HG02763 (cell line): ENCODE measurements at regions not wholly inside any gene's neighbourhood (a gene's known extent, or its start where the extent isn't known, plus 50 kb on each side); places are given as distances from the start of the nearest gene placed in this dataset.

ENCODE experiments used
- ATAC-seq: cut with Tn5 transposase; IDR thresholded peaks from one replicate; pipeline ENCODE4 v1.9.1; 2021; ENCODE audit warnings: mild to moderate bottlenecking, moderate library complexity; ENCODE audit not compliant: unreplicated experiment

DNA sequence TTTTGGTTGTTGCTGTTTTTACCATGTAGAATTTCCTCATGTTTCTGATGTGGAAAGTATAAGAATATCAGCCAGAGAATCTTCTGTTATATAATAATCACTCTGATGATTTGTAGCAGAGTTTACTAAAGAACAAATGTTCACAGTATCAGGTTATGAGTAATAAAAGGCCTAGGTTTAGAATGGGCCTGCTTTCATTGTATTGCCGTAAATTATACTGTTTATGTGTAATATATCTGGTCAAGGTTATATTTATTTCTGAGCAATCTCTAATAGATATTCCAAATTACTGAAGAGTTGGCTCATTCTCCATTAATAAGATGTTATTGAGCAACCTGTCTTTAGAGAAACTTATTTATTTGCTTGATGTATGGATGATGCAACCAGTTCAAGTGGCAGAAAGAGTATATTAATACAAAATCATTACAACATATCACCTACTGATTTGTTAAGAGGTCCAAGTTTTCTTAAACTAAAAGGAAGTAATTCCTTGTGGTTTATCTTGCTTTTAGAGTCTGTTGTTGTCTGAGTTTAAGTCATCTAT lies 649.4 kb upstream of the CXADR start:
- ATAC-seq, result no peak

DNA sequence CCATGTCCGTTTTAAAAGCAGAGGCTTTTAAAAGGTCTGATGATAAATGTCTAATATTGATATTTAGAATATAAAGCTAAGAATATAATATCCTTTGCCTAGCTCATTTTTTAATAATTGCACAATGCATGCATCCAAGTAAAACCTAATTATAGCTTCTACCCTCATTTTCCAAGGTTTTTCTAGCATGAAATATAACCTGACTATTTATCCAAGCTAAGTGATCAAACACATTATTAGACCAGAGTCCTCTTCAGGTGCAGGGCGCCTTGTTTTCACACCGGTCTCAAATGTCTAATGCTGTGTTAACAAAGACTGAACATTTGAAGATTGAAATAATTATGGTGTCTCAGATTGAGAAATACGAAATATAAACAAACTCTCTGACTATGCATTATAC lies 648.9 kb upstream of the CXADR start:
- ATAC-seq, result no peak

DNA sequence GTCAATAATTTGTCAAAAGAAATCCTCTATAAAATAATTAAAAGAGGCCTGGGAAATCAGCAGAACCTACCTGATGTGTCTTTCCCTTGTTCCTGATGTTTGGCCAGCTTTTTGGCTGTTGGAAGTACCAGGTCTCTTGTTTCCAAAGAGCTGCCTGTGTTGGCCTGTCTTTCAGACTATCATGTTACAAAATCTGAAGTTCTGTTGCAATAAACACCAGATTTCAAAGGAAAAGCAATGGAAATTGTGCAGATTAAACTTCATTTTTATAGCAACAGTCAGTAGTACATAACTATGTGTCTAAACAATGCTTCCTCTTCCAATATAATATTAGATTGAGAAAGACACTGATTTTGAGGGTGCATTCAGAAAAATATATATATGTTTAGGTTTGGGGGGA lies 647.2 kb upstream of the CXADR start:
- ATAC-seq, result no peak

DNA sequence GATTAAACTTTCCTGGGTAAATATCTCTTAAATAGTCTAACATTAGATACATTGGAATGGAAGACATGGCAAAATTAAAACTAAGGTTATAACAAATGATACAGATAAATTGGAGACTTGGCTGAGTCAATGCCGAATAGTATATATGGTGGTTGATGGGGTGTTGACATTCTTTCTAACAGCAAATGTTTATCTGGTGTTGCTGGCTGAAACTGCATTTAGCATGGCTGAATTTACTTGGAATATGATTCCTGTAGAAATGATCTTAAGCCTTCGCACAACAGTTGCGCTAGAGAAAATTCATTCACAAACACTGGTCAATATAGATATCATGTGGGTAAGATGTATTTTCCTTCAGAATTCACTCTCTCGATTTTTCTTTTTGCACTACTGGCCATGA lies 646.0 kb upstream of the CXADR start:
- ATAC-seq, result no peak

DNA sequence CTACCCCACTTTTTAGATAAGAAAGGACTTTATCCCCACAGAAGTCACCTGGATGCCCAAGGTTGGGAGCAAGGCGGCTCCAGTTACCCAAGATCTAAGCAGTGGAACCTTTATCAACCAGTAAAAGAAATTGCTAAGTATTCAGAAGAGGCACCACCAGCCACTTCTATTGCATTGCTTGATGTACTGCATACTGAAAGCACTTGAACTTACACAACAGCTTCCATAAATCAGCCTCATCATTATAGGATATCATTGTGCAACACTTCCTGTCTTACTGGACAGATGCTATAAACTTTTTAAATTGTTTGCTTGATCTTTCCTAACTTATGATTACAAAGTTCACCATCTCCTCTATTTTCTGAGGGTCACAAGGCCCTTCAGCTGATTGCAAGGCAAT lies 642.7 kb upstream of the CXADR start:
- no peak for ATAC-seq

DNA sequence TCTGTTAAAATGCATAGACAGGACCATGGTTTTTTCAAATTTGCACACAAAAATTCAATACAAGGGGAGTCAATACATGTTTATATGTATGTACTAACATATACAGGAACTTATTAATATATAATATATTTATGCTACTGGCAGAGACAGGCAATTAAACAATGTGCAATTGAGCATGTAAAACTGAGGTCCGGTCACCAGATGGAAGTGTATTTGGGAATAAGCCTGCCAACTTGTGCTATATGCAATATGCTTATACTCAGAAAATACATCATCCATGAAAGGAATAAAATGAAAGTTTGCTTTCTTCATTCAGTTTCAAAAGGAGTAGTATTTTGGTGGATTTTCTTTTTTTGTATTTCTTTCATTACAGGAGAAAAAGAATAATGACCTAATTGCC lies 640.2 kb upstream of the CXADR start:
- ATAC-seq, result no peak

DNA sequence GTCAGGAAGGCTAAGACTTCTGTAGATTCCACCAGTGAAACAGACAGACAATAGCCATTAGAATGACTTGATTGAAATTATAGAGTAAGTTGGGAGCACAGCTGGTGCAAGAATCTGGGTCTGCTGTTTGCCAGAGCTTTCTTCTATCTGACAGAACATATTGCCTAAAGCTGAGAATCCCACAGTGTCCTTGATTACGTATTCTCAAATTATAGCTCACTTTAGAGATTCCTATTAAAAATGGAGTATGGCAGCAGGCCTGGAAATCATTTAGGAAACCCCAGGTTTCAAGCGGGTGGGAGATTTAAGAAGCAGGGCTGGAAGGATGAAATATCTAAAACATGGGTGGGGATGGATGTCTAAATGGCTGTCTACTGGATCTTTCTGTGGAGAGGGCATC lies 639.7 kb upstream of the CXADR start:
- no peak for ATAC-seq

DNA sequence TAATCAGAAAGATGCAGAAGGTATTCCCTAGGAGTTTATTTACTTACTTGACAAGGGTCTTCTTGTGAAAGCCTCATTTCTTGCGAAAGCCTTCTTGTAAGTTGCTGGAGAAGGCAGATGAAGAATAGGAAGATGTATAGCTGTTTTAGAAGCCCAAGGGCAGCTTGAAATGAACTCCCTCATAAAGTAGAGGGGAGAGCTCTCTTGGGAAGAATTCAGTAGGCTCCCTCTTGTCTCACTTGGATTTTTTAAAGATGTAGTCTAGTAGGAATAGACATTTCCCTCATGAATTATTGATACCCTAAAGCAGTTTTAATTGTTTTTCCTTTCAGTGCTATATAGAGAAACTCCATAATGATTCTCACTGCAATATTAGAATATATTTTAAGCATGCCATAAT lies 639.2 kb upstream of the CXADR start:
- no peak for ATAC-seq

DNA sequence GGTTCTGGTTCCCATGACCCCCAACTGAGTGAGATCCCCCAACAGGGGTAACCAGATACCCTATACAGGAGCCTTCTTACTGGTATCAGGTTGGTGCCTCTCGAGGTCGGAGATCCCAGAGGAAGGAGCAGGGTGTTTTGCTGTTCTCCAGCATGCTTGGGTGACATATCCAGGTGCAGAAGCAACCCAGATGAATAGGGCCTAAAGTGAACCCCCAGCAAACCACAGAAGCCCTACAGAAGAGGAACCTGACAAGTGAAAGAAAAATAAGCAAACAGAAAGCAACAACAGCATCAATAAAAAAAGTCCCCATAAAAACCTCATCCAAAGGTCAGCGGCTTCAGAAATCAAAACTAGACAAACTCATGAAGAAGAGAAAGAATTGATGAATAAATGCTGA lies 633.4 kb upstream of the CXADR start:
- ATAC-seq, result no peak

DNA sequence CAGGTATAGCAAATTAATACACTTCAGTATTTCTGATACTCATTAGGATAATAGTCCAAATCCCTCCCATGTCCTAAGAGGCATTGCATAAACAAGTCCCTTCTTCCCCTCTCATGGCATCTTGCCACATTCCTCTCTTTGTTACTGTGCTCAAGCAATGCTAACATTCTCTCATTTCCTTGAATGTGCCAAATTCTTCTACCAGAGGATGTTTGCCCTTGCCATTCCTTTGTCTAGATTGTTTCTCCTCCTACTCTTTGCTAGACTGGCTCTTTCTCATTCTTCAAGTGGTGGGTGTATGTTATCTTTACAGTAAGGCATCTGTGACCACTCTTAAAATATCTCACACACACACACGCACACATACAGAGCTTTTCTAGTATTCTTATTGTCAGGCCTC lies 621.0 kb upstream of the CXADR start:
- ATAC-seq, result no peak

DNA sequence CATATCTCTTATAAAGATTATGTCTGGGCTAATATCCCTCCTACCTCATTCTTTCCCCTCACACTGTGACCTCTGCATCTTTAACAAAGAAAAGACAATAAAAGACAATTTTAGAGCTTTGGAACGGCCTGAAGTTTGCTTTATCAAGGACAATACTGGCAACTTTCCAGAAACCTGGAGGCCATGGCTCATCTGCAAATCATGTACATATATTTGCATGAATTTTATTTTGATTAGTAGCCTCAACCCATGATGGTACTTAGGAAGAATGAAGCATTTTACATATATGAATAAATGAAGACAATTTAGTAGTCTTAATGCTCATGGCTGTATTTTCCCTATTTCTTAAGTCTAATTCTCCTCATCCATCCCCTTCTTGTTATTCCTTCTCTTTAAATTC lies 612.2 kb upstream of the CXADR start:
- no peak for ATAC-seq

DNA sequence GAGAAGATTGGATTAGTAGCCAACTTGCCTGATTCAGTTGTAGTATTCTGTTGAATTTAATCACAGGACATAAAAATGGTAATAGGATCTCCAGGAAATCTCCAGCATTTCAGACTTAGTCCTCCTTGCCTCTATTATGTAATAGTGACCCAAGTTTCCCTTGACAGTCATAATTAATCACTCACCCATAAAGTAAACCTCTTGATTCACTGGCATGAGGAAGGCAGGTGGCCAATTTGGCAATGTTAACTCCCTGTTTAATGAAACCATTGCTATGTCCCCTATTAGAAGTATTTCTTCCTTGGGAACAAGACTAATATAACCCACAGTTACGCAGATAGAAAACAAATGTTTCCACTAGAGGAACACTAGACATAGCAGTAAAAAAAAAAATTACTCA lies 604.8 kb upstream of the CXADR start:
- ATAC-seq, result no peak

DNA sequence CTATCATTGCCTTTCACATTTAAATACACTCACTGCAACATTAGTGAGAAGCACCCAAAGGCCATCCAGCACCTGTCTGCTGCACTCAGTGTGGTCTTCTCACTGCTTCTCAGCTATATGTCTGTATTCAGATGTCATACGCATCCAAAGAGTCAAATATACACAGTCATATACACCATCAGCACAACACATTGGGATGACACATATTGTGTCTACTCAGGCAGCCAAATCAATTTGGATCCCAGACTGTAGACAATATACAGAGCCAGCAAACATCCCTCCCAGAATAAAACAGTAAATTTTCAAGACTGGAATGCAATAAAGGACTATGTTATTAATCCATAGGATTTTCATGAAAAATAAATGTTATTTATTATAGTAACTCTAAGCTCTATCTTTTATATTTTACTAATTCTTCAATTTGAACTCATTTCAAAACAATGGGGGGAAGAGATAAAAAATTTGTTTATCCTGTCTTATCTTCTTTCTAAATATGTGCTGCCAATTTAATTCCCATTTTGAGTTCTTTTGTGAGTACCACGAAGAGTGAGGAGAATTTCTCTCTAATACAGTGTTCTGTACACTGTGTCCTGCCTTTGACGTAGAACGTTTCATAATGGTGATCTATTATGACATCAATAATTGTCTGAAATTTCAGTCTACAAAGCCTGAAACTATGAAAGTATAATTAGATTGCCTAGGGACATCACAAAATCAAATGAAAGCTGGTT lies 602.2 kb upstream of the CXADR start:
- no peak for ATAC-seq

DNA sequence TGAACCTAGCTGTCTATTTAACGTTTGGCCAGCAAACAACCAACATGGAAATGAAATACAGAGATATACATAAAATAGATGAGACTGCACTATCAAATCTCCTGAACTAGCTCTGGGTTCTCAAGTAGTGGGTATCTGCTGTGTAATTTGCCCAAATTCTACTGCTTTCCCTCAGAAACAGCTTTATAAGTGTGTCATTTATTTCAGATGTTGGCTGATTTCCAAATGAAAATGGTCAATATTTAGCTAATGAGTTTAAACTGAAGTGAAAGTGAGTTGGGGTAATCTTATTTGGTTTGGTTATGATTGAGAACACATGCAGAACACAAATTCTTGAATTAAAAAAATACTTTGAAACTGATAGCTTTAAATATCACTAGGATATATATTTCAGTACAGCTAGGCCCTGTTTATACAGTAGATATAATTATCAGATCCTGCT lies 601.7 kb upstream of the CXADR start:
- ATAC-seq, result no peak

DNA sequence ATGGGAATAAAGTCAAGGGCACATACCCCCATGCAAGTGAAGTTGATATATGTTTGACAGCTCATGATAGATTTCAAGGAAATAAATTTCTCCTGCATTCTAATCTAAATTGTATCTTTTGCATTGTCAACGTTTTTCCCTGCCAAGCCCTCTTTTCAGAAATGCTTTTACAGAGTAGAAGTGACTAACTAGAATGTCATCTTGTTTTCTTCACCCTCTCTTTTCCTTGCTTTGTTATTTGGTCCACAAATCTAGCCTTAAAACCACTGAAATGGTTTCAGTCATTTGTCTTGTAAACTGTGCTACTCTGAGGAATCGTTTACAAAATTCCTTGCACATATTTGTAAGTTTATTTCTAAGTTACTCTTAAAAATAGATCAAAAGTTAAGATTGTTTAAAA lies 600.8 kb upstream of the CXADR start:
- ATAC-seq, result no peak

DNA sequence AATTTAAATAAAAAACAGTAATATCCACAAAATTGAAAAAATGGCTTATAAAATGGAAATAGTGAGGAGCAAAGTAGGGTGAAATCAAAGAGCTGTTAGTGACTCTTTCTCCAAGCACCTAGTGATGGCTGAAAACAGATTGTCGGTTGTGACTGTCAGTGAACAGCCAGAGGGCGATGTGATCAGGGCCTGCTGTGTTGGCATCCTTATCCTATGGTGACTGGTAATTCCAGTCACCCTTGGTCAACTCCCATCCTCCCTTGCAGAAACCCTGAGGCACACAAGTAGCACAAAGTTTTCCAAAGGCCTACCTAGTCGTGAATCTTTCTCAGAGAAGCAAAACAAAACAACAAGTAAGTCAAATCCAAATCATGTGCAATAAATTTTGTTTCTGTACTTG lies 599.8 kb upstream of the CXADR start:
- no peak for ATAC-seq

DNA sequence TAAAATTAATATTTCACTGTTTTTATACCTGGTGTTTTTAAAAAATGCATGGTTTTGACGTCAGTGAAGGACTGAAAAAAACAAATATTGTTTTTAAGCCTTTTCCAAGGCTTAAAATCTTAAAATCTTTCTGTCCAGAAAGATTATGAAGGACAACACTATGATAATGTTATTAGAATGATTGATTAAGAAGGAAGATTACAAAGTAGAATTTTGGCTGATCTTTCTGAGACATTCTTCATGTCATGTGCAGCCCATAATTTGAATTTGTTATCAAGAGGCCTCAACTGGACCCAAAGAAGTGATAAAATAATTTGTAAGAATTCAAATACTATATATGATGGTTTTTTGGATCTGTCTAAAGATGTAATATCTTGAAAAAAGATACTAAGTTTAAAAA lies 584.4 kb upstream of the CXADR start:
- no peak for ATAC-seq

DNA sequence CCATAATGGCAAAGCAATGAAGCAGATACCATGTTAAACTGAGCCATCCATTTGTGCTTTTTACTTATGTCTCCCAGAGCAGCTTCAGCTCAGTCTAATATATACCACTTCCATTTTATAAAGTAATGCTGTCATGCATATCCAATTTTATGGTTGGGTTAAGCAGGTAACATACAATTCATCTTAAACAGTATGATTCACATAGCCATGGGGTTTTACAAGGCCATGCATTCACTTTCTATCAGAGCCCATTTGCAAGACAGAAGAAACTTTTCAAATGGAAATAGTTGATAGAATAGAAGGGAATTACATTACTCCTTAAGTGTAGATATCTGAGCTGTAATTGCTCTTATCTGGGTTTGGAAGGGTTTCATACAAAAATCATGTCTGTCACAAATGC lies 580.5 kb upstream of the CXADR start:
- no peak for ATAC-seq

DNA sequence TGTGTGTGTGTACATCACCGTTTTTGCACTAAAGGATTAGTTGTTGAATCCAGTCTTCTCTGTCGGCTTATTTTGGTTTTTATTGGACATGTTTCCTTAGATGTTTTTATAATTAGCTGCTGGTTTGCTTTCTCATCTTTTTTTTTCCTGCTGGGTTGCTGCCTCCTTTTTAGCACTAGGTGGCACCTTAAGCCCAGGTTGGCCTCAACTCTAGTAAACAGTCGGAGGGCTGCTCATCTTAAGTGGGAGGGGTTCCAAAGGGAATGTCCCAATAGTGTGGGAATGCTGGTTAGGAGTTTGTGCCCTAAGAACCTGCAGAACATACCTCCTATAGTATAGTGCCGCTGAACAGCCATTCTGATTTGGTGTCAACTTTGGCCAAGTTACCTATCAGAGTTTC lies 570.1 kb upstream of the CXADR start:
- no peak for ATAC-seq

DNA sequence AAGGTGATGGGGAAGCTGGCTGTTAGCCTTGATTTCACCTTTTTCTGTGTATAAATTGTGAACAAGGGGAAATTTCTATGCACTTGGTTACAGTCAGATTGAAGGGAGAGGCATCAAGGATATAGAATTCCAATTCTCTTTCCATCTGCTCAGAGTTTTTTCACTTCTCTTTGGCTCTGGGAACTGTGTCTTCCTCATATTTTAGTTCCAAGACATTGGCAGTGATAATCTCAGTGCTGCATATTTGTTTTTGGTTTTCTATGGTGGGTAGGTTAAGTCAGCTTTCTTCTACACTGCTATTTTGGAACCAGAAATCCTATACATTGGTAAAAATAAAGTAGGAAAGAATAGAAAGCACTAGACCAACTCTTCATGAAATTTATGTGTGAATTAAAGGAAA lies 569.6 kb upstream of the CXADR start:
- ATAC-seq, result no peak

DNA sequence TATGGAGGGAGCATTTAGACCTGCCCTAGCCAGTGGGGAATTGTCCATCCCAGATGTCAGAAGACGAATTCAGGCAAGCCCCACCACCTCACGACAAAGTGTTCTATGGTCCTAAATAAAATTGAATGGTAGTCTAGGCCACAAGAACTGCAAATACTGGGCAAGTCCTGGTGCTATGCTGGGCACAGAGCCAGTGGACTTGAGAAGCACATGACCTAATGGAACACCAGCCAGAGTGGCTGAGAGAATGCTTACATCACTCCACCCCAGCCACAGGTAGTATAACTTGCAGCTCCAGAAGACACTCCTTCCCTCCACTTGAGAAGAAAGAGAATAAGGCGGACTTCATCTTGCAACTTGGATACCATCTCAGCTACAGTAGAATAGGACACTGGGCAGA lies 567.3 kb upstream of the CXADR start:
- ATAC-seq, result no peak

DNA sequence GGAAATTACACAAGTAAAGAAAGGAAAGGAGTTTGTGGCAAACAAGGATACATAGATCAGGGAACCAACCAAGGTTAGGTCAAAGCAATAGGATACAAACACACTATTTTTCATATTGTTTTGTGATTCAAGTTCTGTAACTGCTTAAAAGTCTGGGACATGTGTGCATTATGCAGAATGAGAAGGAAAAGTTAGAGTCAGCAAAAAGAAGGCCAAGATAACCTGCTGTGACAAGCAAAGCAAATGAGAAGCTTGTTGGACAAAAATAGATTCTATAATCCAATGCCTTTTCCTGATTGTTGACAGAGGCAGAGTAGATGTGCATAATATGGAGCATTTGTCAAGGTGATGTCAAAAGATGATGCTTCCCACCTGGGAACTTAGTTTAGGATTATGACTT lies 556.0 kb upstream of the CXADR start:
- ATAC-seq, result no peak

DNA sequence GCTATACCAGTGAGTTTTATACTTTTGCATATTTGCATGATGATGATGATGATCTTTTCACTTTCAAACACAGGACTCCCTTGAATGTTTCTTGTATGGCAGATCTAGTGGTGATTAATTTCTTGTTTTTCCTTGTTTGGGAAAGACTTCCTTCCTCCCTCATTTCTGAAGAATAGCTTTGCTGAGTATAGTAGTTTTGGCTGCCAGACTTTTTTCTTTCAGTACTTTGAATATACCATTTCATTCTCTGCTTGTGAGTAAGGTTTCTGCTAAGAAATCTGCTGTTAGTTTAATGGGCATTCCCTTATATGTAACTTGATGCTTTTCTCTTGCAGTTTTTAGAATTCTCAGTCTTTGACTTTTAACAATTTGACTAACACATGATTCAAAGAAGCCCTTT lies 547.4 kb upstream of the CXADR start:
- no peak for ATAC-seq
